Parathyroid adenoma (tissue), 2 donors: ENCODE measurements at regions not wholly inside any gene's neighbourhood (a gene's known extent, or its start where the extent isn't known, plus 50 kb on each side); places are given as distances from the start of the nearest gene placed in this dataset.

Source experiments
- H2AFZ ChIP-seq: fragments of 300-600 bp; sonication (generic); one replicate; pipeline ENCODE4 v1.7.0; 2017; ENCODE audit warnings: antibody characterized with exemption, mild to moderate bottlenecking
- H3K27ac ChIP-seq: fragments of 300-600 bp; sonication (generic); one replicate; pipeline ENCODE4 v1.7.0; 2017
- H3K27me3 ChIP-seq: fragments of 300-600 bp; sonication (generic); one replicate; pipeline ENCODE4 v1.7.0; 2017; ENCODE audit warnings: low read length; ENCODE audit not compliant: control insufficient read depth, insufficient read depth
- H3K36me3 ChIP-seq: fragments of 300-600 bp; sonication (generic); one replicate; pipeline ENCODE4 v1.7.0; 2017; ENCODE audit warnings: low read length; ENCODE audit not compliant: control insufficient read depth, insufficient read depth
- H3K4me1 ChIP-seq: fragments of 300-600 bp; sonication (generic); one replicate; pipeline ENCODE4 v1.7.0; 2017; ENCODE audit warnings: control low read depth
- H3K4me2 ChIP-seq: fragments of 300-600 bp; sonication (generic); one replicate; pipeline ENCODE4 v1.7.0; 2017; ENCODE audit warnings: low read length
- H3K4me3 ChIP-seq: fragments of 300-600 bp; sonication (generic); one replicate; pipeline ENCODE4 v1.7.0; 2017; ENCODE audit warnings: low read depth, low read length
- H3K79me2 ChIP-seq: fragments of 300-600 bp; sonication (generic); one replicate; pipeline ENCODE4 v1.7.0; 2017; ENCODE audit warnings: control low read depth
- H3K9ac ChIP-seq: fragments of 300-600 bp; sonication (generic); one replicate; pipeline ENCODE4 v1.7.0; 2017; ENCODE audit warnings: mild to moderate bottlenecking
- H3K9me3 ChIP-seq: fragments of 300-600 bp; sonication (generic); one replicate; pipeline ENCODE4 v1.7.0; 2017; ENCODE audit warnings: low read length; ENCODE audit not compliant: control insufficient read depth
- TF ChIP-seq, protein P1 (sequence below): fragments of 300-600 bp; sonication (generic); IDR thresholded peaks from one replicate; pipeline ENCODE4 v1.7.0; 2017; ENCODE audit warnings: antibody characterized with exemption, mild to moderate bottlenecking
- donor health status: primary hyperparathyroidism.

DNA sequence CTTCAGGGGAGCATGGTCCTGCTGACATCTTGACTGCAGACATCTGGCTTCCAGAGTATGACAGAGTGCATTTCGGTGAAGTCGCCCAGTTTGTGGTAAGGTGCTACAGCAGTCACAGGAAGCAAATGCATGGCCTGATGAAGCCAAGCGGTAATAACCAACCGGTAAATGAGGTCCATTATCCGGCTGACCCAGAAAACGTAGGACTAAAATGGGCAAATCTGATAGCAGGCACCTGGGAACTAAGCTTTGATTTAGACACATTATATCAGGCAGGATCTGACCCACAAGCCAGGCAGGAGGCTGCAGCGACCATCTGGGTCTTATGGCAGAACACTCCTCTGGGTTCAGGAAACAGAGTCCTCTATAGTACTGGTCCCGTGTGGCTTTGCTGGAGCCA lies 454.6 kb downstream of the GADD45G start:
- H3K9me3 ChIP-seq: no peaks in the 10 kb centered on the region
- no peak overlapping the region for H3K4me2 ChIP-seq
- H3K79me2 ChIP-seq: no peaks in the 10 kb centered on the region
- TF ChIP-seq, protein P1, sequence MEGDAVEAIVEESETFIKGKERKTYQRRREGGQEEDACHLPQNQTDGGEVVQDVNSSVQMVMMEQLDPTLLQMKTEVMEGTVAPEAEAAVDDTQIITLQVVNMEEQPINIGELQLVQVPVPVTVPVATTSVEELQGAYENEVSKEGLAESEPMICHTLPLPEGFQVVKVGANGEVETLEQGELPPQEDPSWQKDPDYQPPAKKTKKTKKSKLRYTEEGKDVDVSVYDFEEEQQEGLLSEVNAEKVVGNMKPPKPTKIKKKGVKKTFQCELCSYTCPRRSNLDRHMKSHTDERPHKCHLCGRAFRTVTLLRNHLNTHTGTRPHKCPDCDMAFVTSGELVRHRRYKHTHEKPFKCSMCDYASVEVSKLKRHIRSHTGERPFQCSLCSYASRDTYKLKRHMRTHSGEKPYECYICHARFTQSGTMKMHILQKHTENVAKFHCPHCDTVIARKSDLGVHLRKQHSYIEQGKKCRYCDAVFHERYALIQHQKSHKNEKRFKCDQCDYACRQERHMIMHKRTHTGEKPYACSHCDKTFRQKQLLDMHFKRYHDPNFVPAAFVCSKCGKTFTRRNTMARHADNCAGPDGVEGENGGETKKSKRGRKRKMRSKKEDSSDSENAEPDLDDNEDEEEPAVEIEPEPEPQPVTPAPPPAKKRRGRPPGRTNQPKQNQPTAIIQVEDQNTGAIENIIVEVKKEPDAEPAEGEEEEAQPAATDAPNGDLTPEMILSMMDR: no peak
- H3K4me3 ChIP-seq: no peak overlapping the region
- no peak overlapping the region for H3K27ac ChIP-seq
- no peak overlapping the region for H3K9ac ChIP-seq
- no peak overlapping the region for H2AFZ ChIP-seq
- H3K36me3 ChIP-seq: no peaks in the 10 kb centered on the region
- H3K4me1 ChIP-seq: peaks cover 21% of the 10 kb centered on the region
- H3K27me3 ChIP-seq: no peaks in the 10 kb centered on the region

DNA sequence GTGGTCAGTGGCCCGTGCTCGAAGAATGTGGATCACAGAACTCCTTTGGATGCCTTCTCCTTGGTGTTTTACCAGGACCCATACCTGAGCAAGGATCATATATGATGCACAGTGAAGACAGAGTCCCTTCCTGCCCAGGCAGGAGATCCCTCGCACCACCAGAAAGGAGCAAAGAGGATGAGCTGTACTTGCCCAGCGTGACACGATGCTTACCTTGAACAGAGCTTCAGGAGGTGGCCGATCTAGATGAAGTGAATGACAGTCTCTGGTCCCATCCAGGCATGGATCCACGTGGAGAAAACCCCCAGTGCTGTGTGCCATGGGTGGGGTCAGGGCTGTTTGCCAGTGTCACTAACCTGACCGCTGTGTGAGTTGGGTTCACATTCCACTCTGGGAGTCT lies 455.4 kb downstream of the GADD45G start:
- TF ChIP-seq, protein P1: no peak
- Histone ChIP-seq H3K36me3 (no peaks in the 10 kb centered on the region), H3K4me3 (no peak overlapping the region), H3K27me3 (no peaks in the 10 kb centered on the region), H3K9ac (no peak overlapping the region), H3K4me2 (no peak overlapping the region), H2AFZ (no peak overlapping the region), H3K79me2 (no peaks in the 10 kb centered on the region), H3K4me1 (peaks cover 21% of the 10 kb centered on the region), H3K27ac (no peak overlapping the region), H3K9me3 (no peaks in the 10 kb centered on the region)

DNA sequence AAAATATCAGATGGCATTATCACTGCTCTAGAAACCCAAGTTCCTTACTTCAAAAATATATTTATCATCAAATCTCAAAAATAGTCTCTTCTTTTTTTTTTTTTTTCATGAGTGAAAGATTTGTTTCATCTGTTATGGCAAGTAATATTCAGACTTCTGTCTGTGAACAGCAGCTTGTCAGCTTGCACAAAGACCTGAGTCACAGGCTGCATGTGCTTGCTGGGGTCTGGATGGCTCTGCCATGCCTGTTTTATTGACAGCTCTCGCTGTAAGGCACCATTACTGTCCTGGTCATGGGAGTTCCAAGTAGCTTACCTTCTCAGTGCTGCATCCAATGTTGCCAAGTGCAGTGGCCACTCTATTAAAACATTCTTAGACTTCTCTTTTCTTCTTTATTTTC lies 456.4 kb downstream of the GADD45G start:
- H3K9ac ChIP-seq: no peak overlapping the region
- H3K9me3 ChIP-seq: no peaks in the 10 kb centered on the region
- peaks cover 21% of the 10 kb centered on the region for H3K4me1 ChIP-seq
- no peaks in the 10 kb centered on the region for H3K27me3 ChIP-seq
- H3K27ac ChIP-seq: no peak overlapping the region
- H3K36me3 ChIP-seq: no peaks in the 10 kb centered on the region
- peak overlapping the region; percentile 28 for H2AFZ ChIP-seq
- H3K4me3 ChIP-seq: no peak overlapping the region
- no peaks in the 10 kb centered on the region for H3K79me2 ChIP-seq
- H3K4me2 ChIP-seq: no peak overlapping the region
- TF ChIP-seq, protein P1: no peak

DNA sequence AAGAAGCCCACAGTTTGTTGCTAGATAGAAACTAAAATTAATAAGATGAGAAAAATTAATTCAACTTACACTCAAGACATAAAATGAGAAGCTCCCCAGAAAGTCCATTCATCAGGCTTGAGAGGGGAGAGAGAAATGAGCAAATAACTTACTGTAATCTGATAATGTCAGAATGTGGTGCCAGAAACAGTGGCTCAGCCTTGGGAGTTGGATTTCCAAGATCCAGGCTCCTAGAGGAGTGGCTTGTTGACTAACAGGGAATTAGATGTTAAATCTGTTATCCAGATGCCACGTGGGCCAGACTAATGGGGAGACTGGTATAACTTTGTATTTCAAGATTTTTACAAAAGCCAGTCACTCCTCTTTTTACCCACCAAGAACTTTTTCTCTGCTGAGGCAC lies 458.2 kb downstream of the GADD45G start:
- Histone ChIP-seq H3K4me1 (peaks cover 29% of the 10 kb centered on the region), H3K27me3 (no peaks in the 10 kb centered on the region), H3K9me3 (no peaks in the 10 kb centered on the region), H3K9ac (no peak overlapping the region), H3K4me3 (no peak overlapping the region), H3K36me3 (no peaks in the 10 kb centered on the region), H2AFZ (peak overlapping the region; percentile 27), H3K4me2 (no peak overlapping the region), H3K79me2 (no peaks in the 10 kb centered on the region), H3K27ac (peak overlapping the region; percentile 2)
- TF ChIP-seq, protein P1: no peak

DNA sequence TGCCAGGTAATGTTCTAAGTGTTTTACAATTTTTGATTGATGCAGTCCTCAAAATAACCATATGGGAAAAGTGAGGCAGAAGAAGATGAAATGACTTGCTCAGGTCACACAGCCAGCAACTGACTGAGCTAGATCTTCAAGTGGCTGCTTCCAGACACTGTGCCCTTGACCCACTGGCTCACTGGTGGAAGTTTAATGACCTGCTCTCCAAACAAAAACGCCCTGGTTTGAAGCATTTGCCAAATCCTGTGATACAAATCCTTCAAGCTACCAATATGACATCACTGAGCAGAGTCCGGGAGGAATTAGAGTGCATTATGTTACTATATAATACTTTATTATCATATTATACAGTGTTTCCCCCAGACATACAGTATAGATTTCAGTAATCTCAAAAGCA lies 459.4 kb downstream of the GADD45G start:
- Histone ChIP-seq H3K9ac (no peak overlapping the region), H3K9me3 (no peaks in the 10 kb centered on the region), H3K27ac (peak overlapping the region; percentile 76), H3K79me2 (no peaks in the 10 kb centered on the region), H3K4me2 (no peak overlapping the region), H3K4me1 (peaks cover 25% of the 10 kb centered on the region), H3K36me3 (no peaks in the 10 kb centered on the region), H3K4me3 (no peak overlapping the region), H2AFZ (no peak overlapping the region), H3K27me3 (no peaks in the 10 kb centered on the region)
- TF ChIP-seq, protein P1: no peak
